SU-DHL-6 (cell line): ENCODE measurements at regions not wholly inside any gene's neighbourhood (a gene's known extent, or its start where the extent isn't known, plus 50 kb on each side); places are given as distances from the start of the nearest gene placed in this dataset.

ENCODE experiments used
- CTCF ChIP-seq: fragments of 200-600 bp; sonication (generic); IDR thresholded peaks from one replicate; pipeline ENCODE4 v1.5.1; 2017; ENCODE audit warnings: antibody characterized with exemption, mild to moderate bottlenecking, low read length, moderate library complexity; ENCODE audit not compliant: insufficient read depth, poor library complexity, severe bottlenecking
- EZH2phosphoT487 ChIP-seq: fragments of 200-600 bp; sonication (generic), shearing (Covaris generic); conservative IDR thresholded peaks from 2 replicates; pipeline ENCODE4 v1.6.1; 2018; ENCODE audit warnings: mild to moderate bottlenecking, antibody characterized with exemption, low read length, moderate library complexity, mixed read lengths

- no peak for TF ChIP-seq EZH2phosphoT487
- no peak for TF ChIP-seq CTCF
Observed at GRCh38 chr12:77613411-77613810, 217.3 kb upstream of the NAV3 start.
